SK-N-SH (cell line): ENCODE measurements at regions not wholly inside any gene's neighbourhood (a gene's known extent, or its start where the extent isn't known, plus 50 kb on each side); places are given as distances from the start of the nearest gene placed in this dataset.

Experiments used
- CTCF ChIA-PET: fragments of 300-600, 350-600 bp; formaldehyde crosslinking; extraction: SDS; loops from one replicate; lab custom pipeline; 2021; lab: Yijun Ruan, JAX
- POLR2A ChIA-PET: fragments of 350-600 bp; sonication (Branson Sonifier 250); formaldehyde crosslinking; extraction: SDS; loops from one replicate; lab custom pipeline; 2020; ENCODE audit warnings: antibody characterized with exemption, inconsistent platforms; lab: Yijun Ruan, JAX
- DNase-seq: peaks from one replicate; pipeline ENCODE4 v3.0.0; 2012
- H2AFZ ChIP-seq: fragments of 200-600 bp; sonication (generic); 2 replicates; pipeline ENCODE4 v1.8.1; 2016; ENCODE audit warnings: antibody characterized with exemption, mild to moderate bottlenecking, low read depth
- H3F3A ChIP-seq: fragments of 200-600 bp; sonication (generic); replicated peaks from 2 replicates; pipeline ENCODE3; 2016; ENCODE audit warnings: antibody characterized with exemption, mild to moderate bottlenecking; ENCODE audit not compliant: insufficient read depth
- H3K27ac ChIP-seq, 2 experiments: fragments of 200-500 bp in 1 of 2; fragments of 200-600 bp in 1 of 2; sonication (Bioruptor generic) in 1 of 2; sonication (generic), shearing (Covaris generic) in 1 of 2; 2 replicates each; pipeline versions ENCODE4 v1.5.1 to v1.6.1; 2014 to 2016; ENCODE audit warnings: low read depth in 2 of 2, inconsistent platforms in 1 of 2, low read length in 1 of 2, mild to moderate bottlenecking in 1 of 2, mixed read lengths in 1 of 2
- H3K27me3 ChIP-seq: fragments of 200-600 bp; sonication (generic), shearing (Covaris generic); 2 replicates; pipeline ENCODE4 v1.6.1; 2016; ENCODE audit warnings: mixed run types; ENCODE audit not compliant: insufficient read depth
- H3K36me3 ChIP-seq, 2 experiments: fragments of 200-500 bp in 1 of 2; fragments of 200-600 bp in 1 of 2; sonication (Bioruptor generic) in 1 of 2; sonication (generic) in 1 of 2; replicated peaks in 1 of 2; 2 replicates each; pipeline versions ENCODE3 to v1.5.1; 2014 to 2016; ENCODE audit warnings: low read length in 1 of 2, mild to moderate bottlenecking in 1 of 2; ENCODE audit not compliant: insufficient read depth in 2 of 2, control insufficient read depth in 1 of 2
- H3K4me1 ChIP-seq, 2 experiments: fragments of 200-500 bp in 1 of 2; fragments of 200-600 bp in 1 of 2; sonication (Bioruptor generic) in 1 of 2; sonication (generic), shearing (Covaris generic) in 1 of 2; 2 replicates each; pipeline versions ENCODE4 v1.5.1 to v1.6.1; 2014 to 2016; ENCODE audit warnings: low read depth in 1 of 2, low read length in 1 of 2, mixed run types in 1 of 2; ENCODE audit not compliant: insufficient read depth in 2 of 2, control insufficient read depth in 1 of 2
- H3K4me2 ChIP-seq: fragments of 200-600 bp; sonication (generic), shearing (Covaris generic); 2 replicates; pipeline ENCODE4 v1.6.1; 2017; ENCODE audit warnings: mixed run types
- H3K4me3 ChIP-seq, 2 experiments: fragments of 200-500 bp in 1 of 2; fragments of 200-600 bp in 1 of 2; sonication (Bioruptor generic) in 1 of 2; sonication (generic), shearing (Covaris generic) in 1 of 2; 2 replicates each; pipeline versions ENCODE4 v1.5.1 to v1.8.1; 2014 to 2016; ENCODE audit warnings: low read depth in 2 of 2, inconsistent platforms in 1 of 2, low read length in 1 of 2, mild to moderate bottlenecking in 1 of 2, mixed read lengths in 1 of 2, moderate library complexity in 1 of 2
- H3K79me2 ChIP-seq: fragments of 200-600 bp; sonication (generic); 2 replicates; pipeline ENCODE4 v1.8.1; 2017; ENCODE audit warnings: mild to moderate bottlenecking; ENCODE audit not compliant: insufficient read depth
- H3K9ac ChIP-seq: fragments of 200-600 bp; sonication (generic); 2 replicates; pipeline ENCODE4 v1.6.1; 2017; ENCODE audit warnings: mixed run types
- H3K9me2 ChIP-seq: fragments of 200-600 bp; sonication (generic); 2 replicates; pipeline ENCODE4 v1.6.1; 2017; ENCODE audit warnings: mixed run types
- H3K9me3 ChIP-seq: fragments of 200-600 bp; sonication (generic); 2 replicates; pipeline ENCODE4 v1.6.1; 2017; ENCODE audit warnings: mixed run types, mild to moderate bottlenecking, moderate library complexity
- H4K20me1 ChIP-seq: fragments of 200-600 bp; sonication (generic); 2 replicates; pipeline ENCODE4 v1.6.1; 2017; ENCODE audit warnings: mild to moderate bottlenecking, mixed run types; ENCODE audit not compliant: insufficient read depth
- ELF1 ChIP-seq: IDR thresholded peaks from 2 replicates; pipeline ENCODE4 v1.4.0; 2012
- EP300 ChIP-seq, 2 experiments: IDR thresholded peaks; 2 replicates each; pipeline versions ENCODE4 v1.4.0 to v1.6.1; 2012; ENCODE audit warnings: borderline replicate concordance in 1 of 2, low read depth in 1 of 2, low read length in 1 of 2
- EZH2phosphoT487 ChIP-seq: fragments of 200-600 bp; sonication (generic); IDR thresholded peaks from 2 replicates; pipeline ENCODE4 v1.6.1; 2017; ENCODE audit warnings: low read depth, mixed run types, mild to moderate bottlenecking, antibody characterized with exemption, moderate library complexity, borderline replicate concordance
- FOXM1 ChIP-seq: IDR thresholded peaks from 2 replicates; pipeline ENCODE4 v1.4.0; 2012; ENCODE audit warnings: low read depth, mild to moderate bottlenecking
- GABPA ChIP-seq: IDR thresholded peaks from 2 replicates; pipeline ENCODE4 v1.4.0; 2012; ENCODE audit warnings: low read depth, mild to moderate bottlenecking
- GATA2 ChIP-seq: sonication (generic); formaldehyde crosslinking; IDR thresholded peaks from 2 replicates; pipeline ENCODE4 v1.5.0; 2020; ENCODE audit warnings: mild to moderate bottlenecking, missing genetic modification reagents
- NFIC ChIP-seq: IDR thresholded peaks from 2 replicates; pipeline ENCODE4 v1.4.0; 2012; ENCODE audit warnings: borderline replicate concordance
- POLR2AphosphoS5 ChIP-seq: IDR thresholded peaks from 2 replicates; pipeline ENCODE4 v1.6.1; 2012; ENCODE audit warnings: low read depth, low read length
- RCOR1 ChIP-seq: fragments of 150-350 bp; IDR thresholded peaks from 2 replicates; pipeline ENCODE4 v1.6.1; 2017; ENCODE audit warnings: antibody characterized with exemption, low read length
- SIN3A ChIP-seq: IDR thresholded peaks from 2 replicates; pipeline ENCODE4 v1.6.1; 2012; ENCODE audit warnings: low read depth, mild to moderate bottlenecking, low read length, moderate library complexity, borderline replicate concordance
- TAF1 ChIP-seq: IDR thresholded peaks from 2 replicates; pipeline ENCODE4 v1.6.1; 2012; ENCODE audit warnings: low read depth, mild to moderate bottlenecking, low read length, moderate library complexity, borderline replicate concordance
- WGBS: methylation state at CpG from one replicate; pipeline ENCODE4 v1.1.6; 2017; ENCODE audit warnings: low lambda C conversion rate; 5-methylcytosine and 5-hydroxymethylcytosine counted together
- TF ChIP-seq, protein P1 (sequence below): IDR thresholded peaks from 2 replicates; pipeline ENCODE4 v1.4.0; 2012; ENCODE audit warnings: low read depth
- TF ChIP-seq, protein P2 (sequence below): fragments of 150-350 bp; IDR thresholded peaks from 2 replicates; pipeline ENCODE4 v1.6.1; 2016; ENCODE audit warnings: mild to moderate bottlenecking, low read depth, low read length

DNA sequence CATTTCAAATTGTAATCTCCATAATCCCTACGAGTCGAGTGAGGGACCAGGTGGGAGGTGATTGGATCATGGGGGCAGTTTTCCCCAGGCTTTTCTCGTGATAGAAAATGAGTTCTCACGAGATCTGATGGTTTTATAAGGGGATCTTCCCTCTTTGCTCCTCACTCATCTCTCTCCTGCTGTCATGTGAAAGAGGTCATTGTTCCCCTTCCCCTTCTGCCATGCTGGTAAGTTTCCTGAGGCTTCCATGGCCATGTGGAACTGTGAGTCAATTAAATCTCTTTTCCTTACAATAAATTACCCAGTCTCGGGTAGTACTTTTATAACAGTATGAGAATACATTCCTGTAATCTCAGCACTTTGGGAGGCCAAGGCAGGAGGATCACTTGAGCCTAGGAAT, 76.7 kb upstream of the MARCHF10 start:
- no peaks in the 10 kb centered on the region for H3K9me2 ChIP-seq
- H3K9me3 ChIP-seq = no peaks in the 10 kb centered on the region
- TF ChIP-seq POLR2AphosphoS5 (no peak), EZH2phosphoT487 (no peak), ELF1 (no peak), EP300 (IDR thresholded peaks at IDR 0.05; ENCODE audit: borderline replicate concordance in 1 of 2, low read depth in 1 of 2, low read length in 1 of 2) (no peak), RCOR1 (no peak)
- TF ChIP-seq, protein P1, sequence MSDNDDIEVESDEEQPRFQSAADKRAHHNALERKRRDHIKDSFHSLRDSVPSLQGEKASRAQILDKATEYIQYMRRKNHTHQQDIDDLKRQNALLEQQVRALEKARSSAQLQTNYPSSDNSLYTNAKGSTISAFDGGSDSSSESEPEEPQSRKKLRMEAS = no peak
- TF ChIP-seq, all 33 proteins: peak for 0
- Histone ChIP-seq H3K36me3 (no peaks in the 10 kb centered on the region), H3K4me1 (no peaks in the 10 kb centered on the region), H3K4me2 (no peak overlapping the region), H3K9ac (no peak overlapping the region), H4K20me1 (no peaks in the 10 kb centered on the region), H3F3A (peaks cover 6% of the 10 kb centered on the region), H3K27me3 (no peaks in the 10 kb centered on the region), H3K27ac (no peak overlapping the region), H3K4me3 (no peak overlapping the region), H2AFZ (no peak overlapping the region), H3K79me2 (no peaks in the 10 kb centered on the region)
- no peak for DNase-seq
- 88% methylated on average over 5 of the region's 5 CpGs for WGBS
- POLR2A ChIA-PET = no interaction called here
- CTCF ChIA-PET = no interaction called here

DNA sequence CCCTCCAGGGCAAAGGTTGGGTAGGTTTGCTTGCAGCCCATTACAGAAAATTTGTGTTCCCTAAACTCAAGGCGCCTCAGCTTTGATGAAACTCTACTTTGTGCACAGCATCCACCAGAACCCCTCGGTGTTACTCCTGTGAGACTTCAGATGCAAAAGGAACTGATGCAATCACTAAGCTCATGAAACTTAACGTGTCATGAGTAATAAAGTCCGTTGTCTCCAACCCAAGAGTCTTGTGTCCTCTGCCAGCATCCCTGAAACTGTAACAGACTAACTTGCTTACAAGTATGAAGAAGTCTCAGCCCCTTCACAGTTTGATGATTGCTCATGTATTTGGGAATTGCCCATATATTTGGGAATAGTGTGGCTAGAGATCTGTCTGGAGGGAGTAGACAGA, 74.8 kb upstream of the MARCHF10 start:
- Histone ChIP-seq H3K27ac (no peak overlapping the region), H3K9ac (no peak overlapping the region), H2AFZ (no peak overlapping the region), H3F3A (peaks cover 2% of the 10 kb centered on the region), H3K79me2 (no peaks in the 10 kb centered on the region), H3K4me3 (no peak overlapping the region), H3K9me3 (no peaks in the 10 kb centered on the region), H3K36me3 (no peaks in the 10 kb centered on the region), H3K4me1 (no peaks in the 10 kb centered on the region), H3K4me2 (no peak overlapping the region), H3K27me3 (no peaks in the 10 kb centered on the region), H4K20me1 (no peaks in the 10 kb centered on the region), H3K9me2 (no peaks in the 10 kb centered on the region)
- 77% methylated on average over 4 of the region's 4 CpGs for WGBS
- ChIA-PET CTCF (interaction anchor here (0.6 to 1.5 kb wide), 2 partner anchors 12 kb away, joined by 3 read pairs; no protein-coding TSS in a partner anchor), POLR2A (no interaction called here)
- DNase-seq = no peak
- no peak for TF ChIP-seq NFIC
- TF ChIP-seq, protein P2, sequence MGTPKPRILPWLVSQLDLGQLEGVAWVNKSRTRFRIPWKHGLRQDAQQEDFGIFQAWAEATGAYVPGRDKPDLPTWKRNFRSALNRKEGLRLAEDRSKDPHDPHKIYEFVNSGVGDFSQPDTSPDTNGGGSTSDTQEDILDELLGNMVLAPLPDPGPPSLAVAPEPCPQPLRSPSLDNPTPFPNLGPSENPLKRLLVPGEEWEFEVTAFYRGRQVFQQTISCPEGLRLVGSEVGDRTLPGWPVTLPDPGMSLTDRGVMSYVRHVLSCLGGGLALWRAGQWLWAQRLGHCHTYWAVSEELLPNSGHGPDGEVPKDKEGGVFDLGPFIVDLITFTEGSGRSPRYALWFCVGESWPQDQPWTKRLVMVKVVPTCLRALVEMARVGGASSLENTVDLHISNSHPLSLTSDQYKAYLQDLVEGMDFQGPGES = no peak
- no peak for TF ChIP-seq GATA2 (CRISPR knock-in tag)
- no peak for TF ChIP-seq SIN3A
- no peak for TF ChIP-seq GABPA
- no peak for TF ChIP-seq TAF1
- TF ChIP-seq FOXM1 = no peak
